Neural progenitor cell (in vitro differentiated cells): ENCODE measurements at regions not wholly inside any gene's neighbourhood (a gene's known extent, or its start where the extent isn't known, plus 50 kb on each side); places are given as distances from the start of the nearest gene placed in this dataset.
A peak's percentile ranks its signal among the peaks of the same experiment; 100 is the strongest.

ENCODE experiments used
- DNase-seq: peaks from one replicate; pipeline ENCODE4 v3.0.0-alpha.2; 2016; ENCODE audit warnings: low spot score
- H2AFZ ChIP-seq: fragments of 200-600 bp; sonication (generic); replicated peaks from 2 replicates; pipeline ENCODE4 v1.6.1; 2016; ENCODE audit warnings: antibody characterized with exemption
- H3F3A ChIP-seq: fragments of 200-600 bp; sonication (generic); 2 replicates; pipeline ENCODE4 v1.6.1; 2016; ENCODE audit warnings: antibody characterized with exemption, low read depth
- H3K27ac ChIP-seq: fragments of 200-600 bp; sonication (generic); 2 replicates; pipeline ENCODE4 v1.5.1; 2016; ENCODE audit warnings: mild to moderate bottlenecking
- H3K27me3 ChIP-seq: fragments of 200-600 bp; sonication (generic); 2 replicates; pipeline ENCODE4 v1.6.1; 2016; ENCODE audit warnings: mild to moderate bottlenecking, moderate library complexity
- H3K36me3 ChIP-seq: fragments of 200-600 bp; sonication (generic); 2 replicates; pipeline ENCODE4 v1.5.1; 2016
- H3K4me1 ChIP-seq: fragments of 200-600 bp; sonication (generic); 2 replicates; pipeline ENCODE4 v1.6.1; 2016; ENCODE audit warnings: mixed run types
- H3K4me2 ChIP-seq: fragments of 200-600 bp; sonication (generic); 2 replicates; pipeline ENCODE4 v1.6.1; 2016
- H3K4me3 ChIP-seq: fragments of 200-600 bp; sonication (generic); 2 replicates; pipeline ENCODE4 v1.5.1; 2016
- H3K79me2 ChIP-seq: fragments of 200-600 bp; sonication (generic); 2 replicates; pipeline ENCODE4 v1.6.1; 2016; ENCODE audit warnings: low read depth
- H3K9ac ChIP-seq: fragments of 200-600 bp; sonication (generic); 2 replicates; pipeline ENCODE4 v1.6.1; 2016
- H3K9me3 ChIP-seq: fragments of 200-600 bp; sonication (generic); 2 replicates; pipeline ENCODE4 v1.5.1; 2016; ENCODE audit warnings: low read depth
- H4K20me1 ChIP-seq: fragments of 200-600 bp; sonication (generic); 2 replicates; pipeline ENCODE4 v1.6.1; 2016; ENCODE audit warnings: low read depth
- H3K27ac Mint-ChIP-seq: 3 replicates; pipeline ENCODE4 v1.8.0; 2021; ENCODE audit warnings: mixed read lengths
- H3K27me3 Mint-ChIP-seq: 2 replicates; pipeline ENCODE4 v1.8.0; 2022; ENCODE audit warnings: low read depth, mild to moderate bottlenecking, inconsistent platforms, moderate library complexity, mixed read lengths; ENCODE audit not compliant: insufficient read depth
- H3K36me3 Mint-ChIP-seq: 3 replicates; pipeline ENCODE4 v1.8.0; 2021; ENCODE audit warnings: mixed read lengths
- H3K4me1 Mint-ChIP-seq: 3 replicates; pipeline ENCODE4 v1.8.0; 2021; ENCODE audit warnings: mixed read lengths
- H3K4me3 Mint-ChIP-seq: 3 replicates; pipeline ENCODE4 v1.8.0; 2021; ENCODE audit warnings: mild to moderate bottlenecking, moderate library complexity, mixed read lengths
- H3K9me3 Mint-ChIP-seq: 3 replicates; pipeline ENCODE4 v1.8.0; 2020; ENCODE audit warnings: mixed read lengths
- EZH2 ChIP-seq: fragments of 200-600 bp; sonication (generic); IDR thresholded peaks from 2 replicates; pipeline ENCODE4 v1.6.1; 2017; ENCODE audit warnings: antibody characterized with exemption, mild to moderate bottlenecking, moderate library complexity
- EZH2phosphoT487 ChIP-seq: fragments of 200-600 bp; sonication (generic); IDR thresholded peaks from 2 replicates; pipeline ENCODE4 v1.6.1; 2017; ENCODE audit warnings: antibody characterized with exemption
- TF ChIP-seq, protein P1 (sequence below): fragments of 200-600 bp; sonication (generic); IDR thresholded peaks from 2 replicates; pipeline ENCODE4 v1.5.1; 2017; ENCODE audit warnings: antibody characterized with exemption, mild to moderate bottlenecking

DNA sequence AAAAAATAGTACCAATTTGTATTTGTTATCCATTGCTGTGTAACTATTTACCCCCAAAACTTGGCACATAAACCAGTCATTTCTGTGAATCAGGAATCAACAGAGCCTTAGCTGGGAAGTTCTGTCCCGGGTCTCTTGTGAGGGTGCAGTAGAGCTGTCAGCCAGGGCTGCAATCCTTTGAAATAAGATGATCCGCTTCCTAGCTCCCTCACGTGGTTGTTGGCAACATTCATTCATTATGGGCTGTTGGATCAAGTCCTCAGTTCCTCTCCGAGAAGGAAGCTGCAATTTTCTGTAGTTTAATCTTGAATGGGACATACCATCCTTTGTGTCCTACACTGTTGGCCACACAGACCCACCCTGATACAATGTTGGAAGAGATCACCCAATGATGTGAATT is 277.2 kb downstream of the SUCLA2 start:
- H3K36me3 ChIP-seq: no peaks in the 10 kb centered on the region
- H3K27ac Mint-ChIP-seq: no peak overlapping the region
- H4K20me1 ChIP-seq: no peaks in the 10 kb centered on the region
- no peaks in the 10 kb centered on the region for H3K27me3 ChIP-seq
- H3K9me3 ChIP-seq: no peaks in the 10 kb centered on the region
- H3K9ac ChIP-seq: no peak overlapping the region
- no peaks in the 10 kb centered on the region for H3K4me1 Mint-ChIP-seq
- H3K4me3 ChIP-seq: no peak overlapping the region
- no peak overlapping the region for H3K4me2 ChIP-seq
- H3K27ac ChIP-seq: no peak overlapping the region
- H3K9me3 Mint-ChIP-seq: no peaks in the 10 kb centered on the region
- TF ChIP-seq EZH2 (no peak), EZH2phosphoT487 (no peak)
- TF ChIP-seq, protein P1, sequence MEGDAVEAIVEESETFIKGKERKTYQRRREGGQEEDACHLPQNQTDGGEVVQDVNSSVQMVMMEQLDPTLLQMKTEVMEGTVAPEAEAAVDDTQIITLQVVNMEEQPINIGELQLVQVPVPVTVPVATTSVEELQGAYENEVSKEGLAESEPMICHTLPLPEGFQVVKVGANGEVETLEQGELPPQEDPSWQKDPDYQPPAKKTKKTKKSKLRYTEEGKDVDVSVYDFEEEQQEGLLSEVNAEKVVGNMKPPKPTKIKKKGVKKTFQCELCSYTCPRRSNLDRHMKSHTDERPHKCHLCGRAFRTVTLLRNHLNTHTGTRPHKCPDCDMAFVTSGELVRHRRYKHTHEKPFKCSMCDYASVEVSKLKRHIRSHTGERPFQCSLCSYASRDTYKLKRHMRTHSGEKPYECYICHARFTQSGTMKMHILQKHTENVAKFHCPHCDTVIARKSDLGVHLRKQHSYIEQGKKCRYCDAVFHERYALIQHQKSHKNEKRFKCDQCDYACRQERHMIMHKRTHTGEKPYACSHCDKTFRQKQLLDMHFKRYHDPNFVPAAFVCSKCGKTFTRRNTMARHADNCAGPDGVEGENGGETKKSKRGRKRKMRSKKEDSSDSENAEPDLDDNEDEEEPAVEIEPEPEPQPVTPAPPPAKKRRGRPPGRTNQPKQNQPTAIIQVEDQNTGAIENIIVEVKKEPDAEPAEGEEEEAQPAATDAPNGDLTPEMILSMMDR: no peak
- no peaks in the 10 kb centered on the region for H3K36me3 Mint-ChIP-seq
- DNase-seq: peak; percentile 20
- no peaks in the 10 kb centered on the region for H3K79me2 ChIP-seq
- no peaks in the 10 kb centered on the region for H3F3A ChIP-seq
- H3K27me3 Mint-ChIP-seq: peaks cover 2% of the 10 kb centered on the region
- no peaks in the 10 kb centered on the region for H3K4me1 ChIP-seq
- H2AFZ ChIP-seq: no peak overlapping the region
- no peak overlapping the region for H3K4me3 Mint-ChIP-seq

DNA sequence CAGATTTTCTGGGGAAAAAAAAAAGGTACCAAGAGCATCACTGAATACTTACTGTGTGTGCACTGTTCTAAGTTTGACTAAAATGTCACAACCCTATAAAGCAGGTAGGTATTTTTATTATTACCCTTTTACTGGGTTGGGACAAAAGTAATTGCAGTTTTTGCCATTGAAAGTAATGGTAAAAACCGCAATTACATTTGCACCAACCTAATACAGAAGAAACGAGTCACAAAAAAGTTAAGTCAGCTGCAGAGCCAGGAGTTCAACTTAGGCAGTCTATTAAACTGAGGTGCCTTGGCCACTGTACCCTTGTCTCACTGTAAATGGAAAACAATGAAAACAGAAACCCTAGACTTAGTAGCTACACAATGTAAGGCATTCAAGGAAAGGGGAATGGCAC is 281.9 kb downstream of the SUCLA2 start:
- H3K79me2 ChIP-seq: no peaks in the 10 kb centered on the region
- Mint-ChIP-seq H3K36me3 (no peaks in the 10 kb centered on the region), H3K27ac (no peak overlapping the region), H3K4me1 (no peaks in the 10 kb centered on the region), H3K27me3 (peaks cover 2% of the 10 kb centered on the region), H3K4me3 (no peak overlapping the region), H3K9me3 (no peaks in the 10 kb centered on the region)
- no peak overlapping the region for H3K4me3 ChIP-seq
- no peaks in the 10 kb centered on the region for H3K9me3 ChIP-seq
- TF ChIP-seq EZH2phosphoT487: no peak
- TF ChIP-seq, protein P1: no peak
- no peak for TF ChIP-seq EZH2
- H3K27me3 ChIP-seq: no peaks in the 10 kb centered on the region
- H3K4me1 ChIP-seq: no peaks in the 10 kb centered on the region
- H3K36me3 ChIP-seq: no peaks in the 10 kb centered on the region
- no peaks in the 10 kb centered on the region for H3F3A ChIP-seq
- no peak overlapping the region for H2AFZ ChIP-seq
- H3K27ac ChIP-seq: no peak overlapping the region
- DNase-seq: no peak
- H3K4me2 ChIP-seq: no peak overlapping the region
- no peaks in the 10 kb centered on the region for H4K20me1 ChIP-seq
- no peak overlapping the region for H3K9ac ChIP-seq

DNA sequence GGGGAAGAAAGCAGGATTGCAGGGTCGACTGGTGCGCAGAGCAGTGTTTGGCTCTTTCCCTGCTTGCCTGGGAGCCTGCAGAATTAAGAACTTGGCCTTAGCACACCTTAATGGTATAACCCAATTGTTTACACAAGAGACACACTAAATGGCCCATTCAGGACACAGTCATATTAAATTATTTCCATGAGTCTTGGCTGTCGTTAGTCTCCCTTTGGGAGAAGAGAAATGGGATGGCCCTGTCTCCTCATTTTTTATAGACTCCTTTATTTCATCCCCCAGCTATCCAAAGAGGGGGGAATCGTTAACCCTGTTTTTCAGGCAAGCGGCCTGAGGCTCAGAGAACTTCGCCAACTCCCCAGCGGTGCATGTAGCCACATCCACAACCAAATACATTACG is 282.5 kb downstream of the SUCLA2 start:
- Mint-ChIP-seq H3K9me3 (no peaks in the 10 kb centered on the region), H3K27me3 (peaks cover 2% of the 10 kb centered on the region), H3K4me3 (no peak overlapping the region), H3K36me3 (no peaks in the 10 kb centered on the region), H3K27ac (no peak overlapping the region), H3K4me1 (no peaks in the 10 kb centered on the region)
- Histone ChIP-seq H3K9me3 (no peaks in the 10 kb centered on the region), H3K4me1 (no peaks in the 10 kb centered on the region), H3K27ac (no peak overlapping the region), H3K9ac (no peak overlapping the region), H3F3A (no peaks in the 10 kb centered on the region), H2AFZ (no peak overlapping the region), H3K4me3 (no peak overlapping the region), H4K20me1 (no peaks in the 10 kb centered on the region), H3K79me2 (no peaks in the 10 kb centered on the region), H3K36me3 (no peaks in the 10 kb centered on the region), H3K4me2 (no peak overlapping the region), H3K27me3 (no peaks in the 10 kb centered on the region)
- no peak for TF ChIP-seq EZH2phosphoT487
- DNase-seq: no peak

DNA sequence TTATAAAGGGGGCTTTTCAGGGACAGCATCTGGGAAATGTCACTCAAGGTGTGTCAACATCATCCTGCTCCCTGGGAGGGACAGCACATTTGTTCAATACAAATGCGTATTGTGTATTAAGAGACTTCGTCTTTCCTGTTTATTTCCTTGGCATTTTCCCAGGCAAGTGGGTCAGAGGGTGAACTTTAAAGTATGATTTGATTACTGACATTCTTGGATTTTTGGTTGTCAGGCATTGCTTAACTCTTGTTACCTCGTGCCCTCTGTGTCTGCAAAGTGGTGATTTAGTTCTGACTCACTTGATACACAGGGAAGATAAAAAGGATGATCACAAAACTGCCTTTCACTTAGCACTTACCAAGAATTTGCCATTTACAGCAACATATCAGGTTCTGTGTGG is 292.7 kb downstream of the SUCLA2 start:
- no peaks in the 10 kb centered on the region for H3K27me3 ChIP-seq
- no peak overlapping the region for H3K4me3 ChIP-seq
- Mint-ChIP-seq H3K4me1 (no peaks in the 10 kb centered on the region), H3K4me3 (no peak overlapping the region), H3K9me3 (peaks cover 6% of the 10 kb centered on the region), H3K36me3 (peaks cover 2% of the 10 kb centered on the region), H3K27ac (no peak overlapping the region), H3K27me3 (no peaks in the 10 kb centered on the region)
- no peaks in the 10 kb centered on the region for H3K4me1 ChIP-seq
- no peak overlapping the region for H3K9ac ChIP-seq
- no peaks in the 10 kb centered on the region for H3K36me3 ChIP-seq
- H3K27ac ChIP-seq: no peak overlapping the region
- H2AFZ ChIP-seq: no peak overlapping the region
- TF ChIP-seq, protein P1: no peak
- TF ChIP-seq EZH2phosphoT487 (no peak), EZH2 (no peak)
- H3K79me2 ChIP-seq: no peaks in the 10 kb centered on the region
- H3K9me3 ChIP-seq: no peaks in the 10 kb centered on the region
- H3F3A ChIP-seq: no peaks in the 10 kb centered on the region
- H3K4me2 ChIP-seq: no peak overlapping the region
- no peak for DNase-seq
- no peaks in the 10 kb centered on the region for H4K20me1 ChIP-seq
